K562 (cell line): ENCODE measurements at regions not wholly inside any gene's neighbourhood (a gene's known extent, or its start where the extent isn't known, plus 50 kb on each side); places are given as distances from the start of the nearest gene placed in this dataset.

Experiments
- ATAC-seq: fragments of 200-7000 bp; cut with Tn5 transposase; 3 replicates; pipeline ENCODE4 v1.9.1; 2020; ENCODE audit warnings: moderate library complexity
- BruUV-seq: library from RNA; stranded (reverse); fragments of 400-500 nt; replicated peaks from 2 replicates; lab custom pipeline; 2021; lab: Mats Ljungman, UMichigan
- CTCF ChIA-PET: fragments of 300-600 bp; formaldehyde crosslinking; extraction: SDS; loops from one replicate; lab custom pipeline; 2021; ENCODE audit warnings: low intra/inter-chr PET ratio; lab: Yijun Ruan, JAX
- POLR2A ChIA-PET: fragments of 300-600, 350-650 bp; sonication (Branson Sonifier 250); formaldehyde crosslinking; extraction: SDS; loops from one replicate; lab custom pipeline; 2021; ENCODE audit warnings: antibody characterized with exemption, inconsistent platforms; lab: Yijun Ruan, JAX
- DNase-seq, 4 experiments: peaks; one replicate each; pipeline versions ENCODE4 v3.0.0 to v3.0.0-alpha.2; 2011 to 2018; ENCODE audit warnings: low spot score in 3 of 4, mixed read lengths in 3 of 4; ENCODE audit errors: extremely low read depth in 1 of 4
- FAIRE-seq: peaks from 2 replicates; lab custom pipeline; 2011; peaks lifted over from hg19 to GRCh38; lab: Jason Lieb, UNC
- H2AFZ ChIP-seq: 2 replicates; pipeline ENCODE4 v1.6.0; 2011; ENCODE audit warnings: low read depth, low read length, control low read depth, inconsistent platforms
- H3K27ac ChIP-seq: fragments of 200-600 bp; 3 replicates; pipeline ENCODE4 v1.8.0; 2011; ENCODE audit warnings: low read depth, mild to moderate bottlenecking, control low read depth, inconsistent platforms, low read length, moderate library complexity, mixed read lengths; ENCODE audit errors: extremely low read depth
- H3K27me3 ChIP-seq, 2 experiments: fragments of 300-600 bp in 1 of 2; 2 replicates in 1 of 2; 3 replicates in 1 of 2; pipeline versions ENCODE4 v1.6.0 to v1.8.0; 2011; ENCODE audit warnings: inconsistent platforms in 2 of 2, low read length in 2 of 2, mild to moderate bottlenecking in 1 of 2, mixed read lengths in 1 of 2, moderate library complexity in 1 of 2; ENCODE audit not compliant: control insufficient read depth in 2 of 2, insufficient read depth in 2 of 2
- H3K36me3 ChIP-seq: fragments of 300-600 bp; 3 replicates; pipeline ENCODE4 v1.8.0; 2011; ENCODE audit warnings: mild to moderate bottlenecking, low read length, inconsistent platforms; ENCODE audit not compliant: control insufficient read depth, insufficient read depth
- H3K4me1 ChIP-seq, 2 experiments: fragments of 200-600 bp in 1 of 2; replicated peaks in 1 of 2; 2 replicates in 1 of 2; 3 replicates in 1 of 2; pipeline versions ENCODE4 v1.5.1 to v1.8.0; 2011; ENCODE audit warnings: inconsistent platforms in 2 of 2, low read length in 2 of 2, mild to moderate bottlenecking in 1 of 2, mixed read lengths in 1 of 2, moderate library complexity in 1 of 2; ENCODE audit not compliant: control insufficient read depth in 2 of 2, insufficient read depth in 2 of 2
- H3K4me2 ChIP-seq: 2 replicates; pipeline ENCODE4 v1.6.1; 2011; ENCODE audit warnings: low read length, control low read depth, inconsistent platforms, mixed read lengths; ENCODE audit not compliant: insufficient read depth
- H3K4me3 ChIP-seq: fragments of 200-600 bp; sonication (generic), shearing (Covaris generic); 2 replicates; pipeline ENCODE4 v1.5.1; 2016; ENCODE audit warnings: control low read depth, inconsistent platforms
- H3K79me2 ChIP-seq: fragments of 200-600 bp; 3 replicates; pipeline ENCODE4 v1.8.0; 2011; ENCODE audit warnings: low read length, inconsistent platforms; ENCODE audit not compliant: control insufficient read depth, insufficient read depth
- H3K9ac ChIP-seq, 2 experiments: 2 replicates each; pipeline versions ENCODE4 v1.6.0 to v1.6.1; 2011; ENCODE audit warnings: low read depth in 2 of 2, low read length in 2 of 2, control low read depth in 1 of 2, inconsistent platforms in 1 of 2, mild to moderate bottlenecking in 1 of 2, mixed read lengths in 1 of 2; ENCODE audit not compliant: insufficient read depth in 1 of 2
- H3K9me1 ChIP-seq: one replicate; pipeline ENCODE4 v1.6.0; 2011; ENCODE audit warnings: inconsistent platforms, mild to moderate bottlenecking, low read length, moderate library complexity; ENCODE audit not compliant: control insufficient read depth, insufficient read depth
- H3K9me3 ChIP-seq: replicated peaks from 2 replicates; pipeline ENCODE4 v1.5.1; 2011; ENCODE audit warnings: low read depth, low read length, inconsistent platforms; ENCODE audit not compliant: control insufficient read depth, insufficient read depth
- H4K20me1 ChIP-seq: replicated peaks from 2 replicates; pipeline ENCODE4 v1.6.1; 2011; ENCODE audit warnings: low read length, inconsistent platforms, mixed read lengths; ENCODE audit not compliant: control insufficient read depth, insufficient read depth
- CBX1 ChIP-seq: sonication (generic); IDR thresholded peaks from 2 replicates; pipeline ENCODE4 v1.6.1; 2016; ENCODE audit warnings: antibody characterized with exemption, low read depth, mild to moderate bottlenecking
- CREBBP ChIP-seq: IDR thresholded peaks from one replicate; pipeline ENCODE4 v1.6.1; 2012; ENCODE audit warnings: low read depth, mild to moderate bottlenecking, control low read depth, inconsistent platforms, low read length
- FOXK2 ChIP-seq, 2 experiments: fragments of 450-650 bp; IDR thresholded peaks in 1 of 2; conservative IDR thresholded peaks in 1 of 2; 2 replicates each; pipeline ENCODE4 v1.6.1; 2016; ENCODE audit warnings: low read depth in 2 of 2, mild to moderate bottlenecking in 1 of 2
- MEIS2 ChIP-seq: fragments of 450-650 bp; IDR thresholded peaks from 2 replicates; pipeline ENCODE4 v1.6.1; 2014; ENCODE audit warnings: mild to moderate bottlenecking; ENCODE audit not compliant: partially characterized antibody
- MIER1 ChIP-seq: fragments of 450-650 bp; IDR thresholded peaks from 2 replicates; pipeline ENCODE4 v1.6.1; 2016; ENCODE audit warnings: antibody characterized with exemption, mild to moderate bottlenecking, low read depth
- NFYB ChIP-seq: IDR thresholded peaks from 2 replicates; pipeline ENCODE4 v1.6.1; 2011; ENCODE audit warnings: mild to moderate bottlenecking, moderate library complexity; ENCODE audit not compliant: insufficient read length; ENCODE audit errors: extremely low read depth
- SUPT5H ChIP-seq: fragments of 450-650 bp; IDR thresholded peaks from 2 replicates; pipeline ENCODE4 v1.6.1; 2016
- ZNF407 ChIP-seq: fragments of 450-650 bp; IDR thresholded peaks from 2 replicates; pipeline ENCODE4 v1.6.1; 2016; ENCODE audit warnings: low read depth
- WGBS: fragments of 100-300 bp; shearing (Covaris generic); methylation state at CpG from one replicate; pipeline ENCODE4 v1.1.6; 2016; ENCODE audit warnings: low coverage, mixed read lengths; ENCODE audit not compliant: insufficient coverage; ENCODE audit errors: missing lambda C conversion rate; 5-methylcytosine and 5-hydroxymethylcytosine counted together
- in situ Hi-C: fragments of 300-500 bp; cut with MboI; formaldehyde crosslinking; loops from 4 replicates; pipeline ENCODE4 v1.15.0; 2018; ENCODE audit warnings: inconsistent platforms, mixed read lengths
- intact Hi-C: fragments of 100-400 bp; cut with micrococcal nuclease; formaldehyde crosslinking; loops from 2 replicates; pipeline ENCODE4 v1.14.2; 2022
- TF ChIP-seq, protein P1 (sequence below), 2 experiments: fragments of 450-650 bp in 1 of 2; sonication (generic) in 1 of 2; formaldehyde crosslinking in 1 of 2; IDR thresholded peaks in 1 of 2; conservative IDR thresholded peaks in 1 of 2; 2 replicates each; pipeline versions ENCODE4 v1.6.1 to v1.8.1; 2016 to 2023; ENCODE audit warnings: mild to moderate bottlenecking in 2 of 2, moderate library complexity in 2 of 2, inconsistent platforms in 1 of 2, missing genetic modification reagents in 1 of 2

- TF ChIP-seq ZNF407 (no peak), NFYB (no peak), MEIS2 (no peak)
Observed at GRCh38 chr3:187841560-187841959, 96.3 kb upstream of the BCL6 start (continued).

DNA sequence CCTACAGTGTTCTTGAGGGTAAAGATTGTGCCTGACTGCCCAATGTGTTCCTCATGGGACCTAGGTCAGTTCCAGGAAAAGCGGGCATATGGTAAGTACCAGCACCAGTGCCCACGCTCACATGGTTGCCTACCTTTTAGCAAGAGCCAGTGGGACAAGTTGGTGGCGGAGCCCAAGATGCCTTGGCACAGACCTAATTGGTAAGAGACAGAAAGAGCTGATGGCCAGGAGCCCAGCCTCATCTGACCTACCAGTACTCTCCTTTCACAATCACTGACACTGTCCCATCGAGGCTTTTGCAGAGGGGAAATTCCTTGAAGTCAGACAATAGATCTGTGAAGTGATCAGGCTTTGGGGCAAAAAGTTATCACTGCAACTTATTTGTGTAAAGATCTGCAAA, 98.4 kb upstream of the BCL6 start:
- CTCF ChIA-PET, result no interaction called here
- FAIRE-seq (no peak), DNase-seq (no peak), ATAC-seq (no peak)
- in situ Hi-C loops, result no loop called here
- Histone ChIP-seq H4K20me1 (no peaks in the 10 kb centered on the region), H3K4me2 (no peak overlapping the region), H3K9me3 (no peaks in the 10 kb centered on the region), H3K36me3 (no peaks in the 10 kb centered on the region), H3K4me3 (no peak overlapping the region), H3K27ac (no peak overlapping the region), H3K27me3 (peaks cover 0 to 6% of the 10 kb centered on the region in 2 experiments; a peak in 2 of 5 replicates), H3K9me1 (no peaks in the 10 kb centered on the region), H2AFZ (no peak overlapping the region), H3K79me2 (no peaks in the 10 kb centered on the region), H3K9ac (no peak overlapping the region), H3K4me1 (no peaks in the 10 kb centered on the region)
- no TSS peak for BruUV-seq
- TF ChIP-seq SUPT5H, result no peak
- TF ChIP-seq CREBBP, result no peak
- TF ChIP-seq FOXK2 (conservative IDR thresholded peaks at IDR 0.05 in 1 of 2, IDR thresholded peaks at IDR 0.05 in 1 of 2; ENCODE audit: low read depth in 2 of 2), result no peak
- no peak for TF ChIP-seq MIER1
- no peak for TF ChIP-seq CBX1
- TF ChIP-seq, protein P1, sequence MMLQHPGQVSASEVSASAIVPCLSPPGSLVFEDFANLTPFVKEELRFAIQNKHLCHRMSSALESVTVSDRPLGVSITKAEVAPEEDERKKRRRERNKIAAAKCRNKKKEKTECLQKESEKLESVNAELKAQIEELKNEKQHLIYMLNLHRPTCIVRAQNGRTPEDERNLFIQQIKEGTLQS (IDR thresholded peaks at IDR 0.05), result no peak
- TF ChIP-seq, protein P1 (CRISPR knock-in tag; conservative IDR thresholded peaks at IDR 0.05), result no peak
- POLR2A ChIA-PET, result no interaction called here
- WGBS, result 1% methylated on average over 4 of the region's 4 CpGs
- intact Hi-C loops, result no loop called here
